H1 (cell line): ENCODE measurements at regions not wholly inside any gene's neighbourhood (a gene's known extent, or its start where the extent isn't known, plus 50 kb on each side); places are given as distances from the start of the nearest gene placed in this dataset.

Experiments
- EGR1 ChIP-seq: IDR thresholded peaks from 2 replicates; pipeline ENCODE4 v1.6.1; 2011; ENCODE audit warnings: low read depth, low read length, borderline replicate concordance
- HDAC6 ChIP-seq: IDR thresholded peaks from one replicate; pipeline ENCODE4 v1.7.1; 2012; ENCODE audit warnings: low read depth, mild to moderate bottlenecking, inconsistent platforms, low read length, moderate library complexity
- RAD21 ChIP-seq, 2 experiments: IDR thresholded peaks in 1 of 2; conservative IDR thresholded peaks in 1 of 2; 2 replicates each; pipeline ENCODE4 v1.6.1; 2011; ENCODE audit warnings: low read depth in 2 of 2, low read length in 2 of 2, improper control_type of control experiment in 1 of 2, inconsistent platforms in 1 of 2, mild to moderate bottlenecking in 1 of 2, moderate library complexity in 1 of 2
- SIN3A ChIP-seq, 2 experiments: IDR thresholded peaks in 1 of 2; conservative IDR thresholded peaks in 1 of 2; 2 replicates each; pipeline ENCODE4 v1.6.1; 2011 to 2012; ENCODE audit warnings: low read length in 2 of 2, improper control_type of control experiment in 1 of 2, low read depth in 1 of 2, mild to moderate bottlenecking in 1 of 2
- SP2 ChIP-seq: IDR thresholded peaks from 2 replicates; pipeline ENCODE4 v1.6.1; 2012; ENCODE audit warnings: mild to moderate bottlenecking, low read length, inconsistent platforms
- TAF1 ChIP-seq: IDR thresholded peaks from 2 replicates; pipeline ENCODE4 v1.6.1; 2011; ENCODE audit warnings: mild to moderate bottlenecking, low read depth, low read length
- TBP ChIP-seq: IDR thresholded peaks from 2 replicates; pipeline ENCODE4 v1.6.1; 2011; ENCODE audit warnings: low read depth, low read length, improper control_type of control experiment
- YY1 ChIP-seq: IDR thresholded peaks from 2 replicates; pipeline ENCODE4 v1.6.1; 2011; ENCODE audit warnings: low read depth, mild to moderate bottlenecking, low read length
- TF ChIP-seq, protein P1 (sequence below), 3 experiments: IDR thresholded peaks; 1 replicate in 2 of 3; 2 replicates in 1 of 3; pipeline versions ENCODE4 v1.5.1 to v1.6.1; 2011; ENCODE audit warnings: low read length in 3 of 3, mild to moderate bottlenecking in 3 of 3, inconsistent platforms in 2 of 3, low read depth in 1 of 3, moderate library complexity in 1 of 3; ENCODE audit not compliant: insufficient read depth in 1 of 3; ENCODE audit errors: control extremely low read depth in 1 of 3

DNA sequence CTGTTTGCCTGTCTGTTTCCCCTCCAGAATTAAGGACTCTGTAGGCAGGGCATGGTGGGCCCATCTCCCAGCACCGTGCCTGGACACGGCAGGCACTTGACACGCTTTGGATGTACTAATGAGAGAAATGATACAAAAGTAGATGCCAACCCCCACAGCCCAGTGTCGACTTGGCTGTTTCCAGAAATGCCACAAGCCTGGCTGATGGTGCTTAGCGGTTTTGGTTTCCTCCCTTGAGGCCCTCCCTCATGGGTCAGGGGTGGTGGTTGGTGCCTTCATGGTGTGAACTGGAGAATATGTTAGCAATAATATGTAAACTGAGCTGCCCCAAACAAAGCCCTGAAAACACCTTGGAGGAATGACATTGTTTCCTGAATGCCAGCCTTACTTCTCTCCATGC lies 55.5 kb upstream of the ESRRB start:
- TF ChIP-seq, protein P1, sequence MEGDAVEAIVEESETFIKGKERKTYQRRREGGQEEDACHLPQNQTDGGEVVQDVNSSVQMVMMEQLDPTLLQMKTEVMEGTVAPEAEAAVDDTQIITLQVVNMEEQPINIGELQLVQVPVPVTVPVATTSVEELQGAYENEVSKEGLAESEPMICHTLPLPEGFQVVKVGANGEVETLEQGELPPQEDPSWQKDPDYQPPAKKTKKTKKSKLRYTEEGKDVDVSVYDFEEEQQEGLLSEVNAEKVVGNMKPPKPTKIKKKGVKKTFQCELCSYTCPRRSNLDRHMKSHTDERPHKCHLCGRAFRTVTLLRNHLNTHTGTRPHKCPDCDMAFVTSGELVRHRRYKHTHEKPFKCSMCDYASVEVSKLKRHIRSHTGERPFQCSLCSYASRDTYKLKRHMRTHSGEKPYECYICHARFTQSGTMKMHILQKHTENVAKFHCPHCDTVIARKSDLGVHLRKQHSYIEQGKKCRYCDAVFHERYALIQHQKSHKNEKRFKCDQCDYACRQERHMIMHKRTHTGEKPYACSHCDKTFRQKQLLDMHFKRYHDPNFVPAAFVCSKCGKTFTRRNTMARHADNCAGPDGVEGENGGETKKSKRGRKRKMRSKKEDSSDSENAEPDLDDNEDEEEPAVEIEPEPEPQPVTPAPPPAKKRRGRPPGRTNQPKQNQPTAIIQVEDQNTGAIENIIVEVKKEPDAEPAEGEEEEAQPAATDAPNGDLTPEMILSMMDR (IDR thresholded peaks at IDR 0.05; ENCODE audit: control extremely low read depth in 1 of 3, insufficient read depth in 1 of 3, low read depth in 1 of 3, low read length in 3 of 3): no peak
- TF ChIP-seq SIN3A (conservative IDR thresholded peaks at IDR 0.05 in 1 of 2, IDR thresholded peaks at IDR 0.05 in 1 of 2; ENCODE audit: low read depth in 1 of 2, low read length in 2 of 2) (no peak), SP2 (no peak), YY1 (no peak), TAF1 (no peak), RAD21 (IDR thresholded peaks at IDR 0.05 in 1 of 2, conservative IDR thresholded peaks at IDR 0.05 in 1 of 2; ENCODE audit: low read depth in 2 of 2, low read length in 2 of 2) (no peak), TBP (no peak), HDAC6 (no peak), EGR1 (no peak)
